H9 (cell line): ENCODE measurements at regions not wholly inside any gene's neighbourhood (a gene's known extent, or its start where the extent isn't known, plus 50 kb on each side); places are given as distances from the start of the nearest gene placed in this dataset.

Experiments
- DNase-seq: peaks from one replicate; pipeline ENCODE4 v3.0.0-alpha.2; 2017
- H2AFZ ChIP-seq: one replicate; pipeline ENCODE4 v1.6.1; 2013; ENCODE audit warnings: mild to moderate bottlenecking, low read length, control low read depth, moderate library complexity
- H2AK5ac ChIP-seq: 2 replicates; pipeline ENCODE4 v1.6.1; 2013; ENCODE audit warnings: low read length, control low read depth, mixed read lengths; ENCODE audit not compliant: insufficient read length
- H2BK120ac ChIP-seq: one replicate; pipeline ENCODE4 v1.6.1; 2013; ENCODE audit warnings: low read depth, mild to moderate bottlenecking, low read length, control low read depth, inconsistent platforms; ENCODE audit not compliant: poor library complexity, severe bottlenecking
- H2BK12ac ChIP-seq: 2 replicates; pipeline ENCODE4 v1.6.1; 2013; ENCODE audit warnings: low read length, control low read depth, mixed read lengths, low read depth; ENCODE audit not compliant: insufficient read length
- H2BK15ac ChIP-seq: 2 replicates; pipeline ENCODE4 v1.6.1; 2013; ENCODE audit warnings: low read depth, low read length, control low read depth
- H2BK20ac ChIP-seq: one replicate; pipeline ENCODE4 v1.6.1; 2013; ENCODE audit warnings: low read depth, mild to moderate bottlenecking, low read length, control low read depth, inconsistent platforms; ENCODE audit not compliant: poor library complexity, severe bottlenecking
- H2BK5ac ChIP-seq: 2 replicates; pipeline ENCODE4 v1.6.1; 2013; ENCODE audit warnings: low read length, control low read depth, mixed read lengths; ENCODE audit not compliant: insufficient read length
- H3K14ac ChIP-seq: 2 replicates; pipeline ENCODE4 v1.6.1; 2013; ENCODE audit warnings: low read length, control low read depth; ENCODE audit not compliant: insufficient read depth
- H3K18ac ChIP-seq: 2 replicates; pipeline ENCODE4 v1.6.1; 2013; ENCODE audit warnings: low read depth, mild to moderate bottlenecking, mixed read lengths, low read length, control low read depth; ENCODE audit not compliant: insufficient read length
- H3K23ac ChIP-seq: 2 replicates; pipeline ENCODE4 v1.6.1; 2013; ENCODE audit warnings: low read length, control low read depth, mixed read lengths, low read depth; ENCODE audit not compliant: insufficient read length
- H3K23me2 ChIP-seq: 2 replicates; pipeline ENCODE4 v1.6.1; 2013; ENCODE audit warnings: low read depth, mild to moderate bottlenecking, mixed read lengths, low read length, control low read depth; ENCODE audit not compliant: insufficient read length, poor library complexity, severe bottlenecking
- H3K27ac ChIP-seq: 2 replicates; pipeline ENCODE4 v1.5.1; 2013; ENCODE audit warnings: low read length, control low read depth, mixed read lengths, low read depth; ENCODE audit not compliant: insufficient read length
- H3K27me3 ChIP-seq: 2 replicates; pipeline ENCODE4 v1.6.1; 2013; ENCODE audit warnings: low read length, control low read depth, inconsistent platforms; ENCODE audit not compliant: insufficient read depth
- H3K4ac ChIP-seq: 2 replicates; pipeline ENCODE4 v1.6.1; 2013; ENCODE audit warnings: low read depth, mild to moderate bottlenecking, control low read depth, inconsistent platforms, low read length, moderate library complexity
- H3K4me1 ChIP-seq: 2 replicates; pipeline ENCODE4 v1.6.1; 2013; ENCODE audit warnings: low read length, control low read depth, inconsistent platforms; ENCODE audit not compliant: insufficient read depth
- H3K4me2 ChIP-seq: 2 replicates; pipeline ENCODE4 v1.6.1; 2013; ENCODE audit warnings: low read length, control low read depth, mixed read lengths; ENCODE audit not compliant: insufficient read length, insufficient read depth
- H3K56ac ChIP-seq: 2 replicates; pipeline ENCODE4 v1.6.1; 2013; ENCODE audit warnings: low read depth, mild to moderate bottlenecking, mixed read lengths, low read length, control low read depth; ENCODE audit not compliant: insufficient read length
- H3K79me1 ChIP-seq: 2 replicates; pipeline ENCODE4 v1.6.1; 2013; ENCODE audit warnings: low read depth, mild to moderate bottlenecking, moderate library complexity, low read length, control low read depth, inconsistent platforms; ENCODE audit not compliant: insufficient read depth, poor library complexity, severe bottlenecking
- H3K79me2 ChIP-seq: 2 replicates; pipeline ENCODE4 v1.6.1; 2013; ENCODE audit warnings: low read length, control low read depth, inconsistent platforms; ENCODE audit not compliant: insufficient read depth
- H3K9ac ChIP-seq: 2 replicates; pipeline ENCODE4 v1.6.1; 2013; ENCODE audit warnings: low read length, control low read depth, mixed read lengths; ENCODE audit not compliant: insufficient read length; ENCODE audit errors: extremely low read depth
- H3K9me3 ChIP-seq: one replicate; pipeline ENCODE4 v1.6.1; 2013; ENCODE audit warnings: low read depth, low read length, inconsistent platforms; ENCODE audit not compliant: control insufficient read depth
- H3T11ph ChIP-seq: one replicate; pipeline ENCODE4 v1.6.1; 2013; ENCODE audit warnings: mild to moderate bottlenecking, low read length, control low read depth, inconsistent platforms
- H4K20me1 ChIP-seq: one replicate; pipeline ENCODE4 v1.6.1; 2013; ENCODE audit not compliant: control insufficient read depth, insufficient read length, insufficient read depth
- H4K5ac ChIP-seq: 2 replicates; pipeline ENCODE4 v1.6.1; 2013; ENCODE audit warnings: low read depth, mild to moderate bottlenecking, mixed read lengths, low read length, control low read depth; ENCODE audit not compliant: insufficient read length
- H4K8ac ChIP-seq: replicated peaks from 2 replicates; pipeline ENCODE4 v1.6.1; 2013; ENCODE audit warnings: low read length, control low read depth, mixed read lengths, low read depth; ENCODE audit not compliant: insufficient read length
- H4K91ac ChIP-seq: 2 replicates; pipeline ENCODE4 v1.6.1; 2013; ENCODE audit warnings: low read depth, mild to moderate bottlenecking, moderate library complexity, mixed read lengths, low read length, control low read depth; ENCODE audit not compliant: insufficient read length
- H3K27ac Mint-ChIP-seq, 3 experiments: 2 replicates in 2 of 3; 3 replicates in 1 of 3; pipeline ENCODE4 v1.8.0; 2020 to 2021; ENCODE audit warnings: mixed read lengths in 3 of 3, mild to moderate bottlenecking in 1 of 3, moderate library complexity in 1 of 3
- H3K27me3 Mint-ChIP-seq: 2 replicates; pipeline ENCODE4 v1.8.0; 2021; ENCODE audit warnings: low read depth, mild to moderate bottlenecking, moderate library complexity, mixed read lengths
- H3K36me3 Mint-ChIP-seq, 3 experiments: 2 replicates in 2 of 3; 3 replicates in 1 of 3; pipeline ENCODE4 v1.8.0; 2020 to 2021; ENCODE audit warnings: low read depth in 3 of 3, mixed read lengths in 3 of 3; ENCODE audit not compliant: insufficient read depth in 1 of 3
- H3K4me1 Mint-ChIP-seq, 2 experiments: 2 replicates each; pipeline ENCODE4 v1.8.0; 2020; ENCODE audit warnings: mixed read lengths in 2 of 2
- H3K4me3 Mint-ChIP-seq, 2 experiments: 2 replicates in 1 of 2; 3 replicates in 1 of 2; pipeline ENCODE4 v1.8.0; 2020 to 2021; ENCODE audit warnings: mild to moderate bottlenecking in 2 of 2, mixed read lengths in 2 of 2, moderate library complexity in 1 of 2
- H3K9me3 Mint-ChIP-seq, 2 experiments: 2 replicates in 1 of 2; 3 replicates in 1 of 2; pipeline ENCODE4 v1.8.0; 2020; ENCODE audit warnings: mild to moderate bottlenecking in 2 of 2, mixed read lengths in 2 of 2, moderate library complexity in 1 of 2
- CTCF ChIP-seq: fragments of 200-600 bp; sonication (generic); conservative IDR thresholded peaks from 3 replicates; pipeline ENCODE4 v1.8.0; 2021; ENCODE audit warnings: antibody characterized with exemption, mild to moderate bottlenecking
- WGBS: extraction: QIAGEN DNeasy Blood & Tissue Kit; methylation state at CpG from one replicate; pipeline ENCODE4 v1.1.7; 2013; ENCODE audit warnings: missing lambda C conversion rate, low lambda C conversion rate, mixed read lengths; ENCODE audit not compliant: insufficient read length; ENCODE audit errors: extremely low coverage; 5-methylcytosine and 5-hydroxymethylcytosine counted together

GRCh38 chr17:77718669-77718961 is 239.9 kb upstream of the TNRC6C start:
- Histone ChIP-seq H2BK120ac (no peak overlapping the region), H3K18ac (no peak overlapping the region), H3K56ac (no peak overlapping the region), H3K14ac (no peak overlapping the region), H3K9ac (no peak overlapping the region), H3K23me2 (no peaks in the 10 kb centered on the region), H3K79me1 (no peaks in the 10 kb centered on the region), H3K23ac (no peak overlapping the region), H2BK20ac (no peak overlapping the region), H2BK12ac (no peak overlapping the region), H2AK5ac (no peak overlapping the region), H3K9me3 (no peaks in the 10 kb centered on the region), H3K4me1 (no peaks in the 10 kb centered on the region; the same call in 1 of the 2 replicates), H3K4me2 (no peak overlapping the region), H3K27ac (no peak overlapping the region), H4K91ac (no peak overlapping the region), H3K79me2 (no peaks in the 10 kb centered on the region), H2AFZ (no peak overlapping the region), H4K5ac (no peak overlapping the region), H3K4ac (no peak overlapping the region), H2BK15ac (no peak overlapping the region), H2BK5ac (no peak overlapping the region), H3K27me3 (no peaks in the 10 kb centered on the region), H4K8ac (no peak overlapping the region), H3T11ph (no peak overlapping the region), H4K20me1 (no peaks in the 10 kb centered on the region)
- no CpG with 5 or more reads among the region's 10 CpGs for WGBS
- Mint-ChIP-seq H3K4me3 (no peak overlapping the region), H3K4me1 (peaks cover 49 to 50% of the 10 kb centered on the region in 2 experiments), H3K27me3 (peaks cover 34% of the 10 kb centered on the region), H3K9me3 (peaks cover 31 to 32% of the 10 kb centered on the region in 2 experiments), H3K27ac (peak overlapping the region in 1 of 3 experiments; percentile 78; a peak in 2 of 7 replicates), H3K36me3 (peaks cover 10 to 32% (median 16%) of the 10 kb centered on the region in 3 experiments; a peak in 6 of 7 replicates)
- no peak for TF ChIP-seq CTCF
- no peak for DNase-seq
